Right lobe of liver (tissue), 6 donors: ENCODE measurements at regions not wholly inside any gene's neighbourhood (a gene's known extent, or its start where the extent isn't known, plus 50 kb on each side); places are given as distances from the start of the nearest gene placed in this dataset.

Source experiments
- ATAC-seq, 4 donors: fragments of 200-7000 bp; cut with Tn5 transposase; one replicate each; pipeline ENCODE4 v1.9.1; 2020; ENCODE audit warnings: mild to moderate bottlenecking in 4 of 4, moderate library complexity in 4 of 4
- DNase-seq, 3 donors: peaks; one replicate each; pipeline ENCODE4 v3.0.0-alpha.2; 2020
- H3K27ac ChIP-seq, 3 donors: fragments of 200-600 bp; one replicate each; pipeline ENCODE4 v1.8.0; 2022
- H3K27me3 ChIP-seq, 2 donors: fragments of 200-600 bp; one replicate each; pipeline ENCODE4 v1.8.0; 2022
- H3K36me3 ChIP-seq, 4 donors: fragments of 200-600 bp; sonication (generic) in 1 of 4; one replicate each; pipeline versions ENCODE4 v1.5.1 to v1.8.0; 2017 to 2022; ENCODE audit warnings: control low read depth in 1 of 4
- H3K4me1 ChIP-seq, 4 donors: fragments of 200-600 bp; sonication (generic) in 1 of 4; one replicate each; pipeline versions ENCODE4 v1.5.1 to v1.8.0; 2017 to 2022; ENCODE audit warnings: control low read depth in 1 of 4
- H3K4me3 ChIP-seq, 3 donors: fragments of 200-600 bp; one replicate each; pipeline ENCODE4 v1.8.0; 2022
- H3K9me3 ChIP-seq, 4 donors: fragments of 200-600 bp; sonication (generic) in 1 of 4; one replicate each; pipeline versions ENCODE4 v1.5.1 to v1.8.0; 2017 to 2022; ENCODE audit warnings: control low read depth in 1 of 4
- POLR2A ChIP-seq: fragments of 450-650 bp; IDR thresholded peaks from one replicate; pipeline ENCODE4 v1.6.1; 2017; ENCODE audit warnings: antibody characterized with exemption, mild to moderate bottlenecking
- WGBS: methylation state at CpG from one replicate; pipeline ENCODE4 v1.1.6; 2018; ENCODE audit warnings: low coverage, low lambda C conversion rate; ENCODE audit not compliant: insufficient coverage; ENCODE audit errors: missing lambda C conversion rate; 5-methylcytosine and 5-hydroxymethylcytosine counted together
- intact Hi-C, 2 donors: fragments of 100-400 bp; cut with DNase I; formaldehyde crosslinking; loops; one replicate each; pipeline versions ENCODE4 v1.11.2 to v1.14.1; 2022
- TF ChIP-seq, protein P1 (sequence below), 4 donors: fragments of 200-600 bp in 3 of 4; fragments of 450-650 bp in 1 of 4; IDR thresholded peaks; one replicate each; pipeline versions ENCODE4 v1.5.1 to v1.8.0; 2016 to 2022; ENCODE audit warnings: antibody characterized with exemption in 4 of 4, mild to moderate bottlenecking in 2 of 4
- donor health status: DM: no; HTN: yes; CAD: no.
- donor health status: DM: no; HTN: no; CAD: no.
- donor health status: DM: no; HTN: no; CAD: no.
- donor health status: DM: no; HTN: yes; CAD: no.
- donor health status: DM: no; HTN: yes; CAD: no.

DNA sequence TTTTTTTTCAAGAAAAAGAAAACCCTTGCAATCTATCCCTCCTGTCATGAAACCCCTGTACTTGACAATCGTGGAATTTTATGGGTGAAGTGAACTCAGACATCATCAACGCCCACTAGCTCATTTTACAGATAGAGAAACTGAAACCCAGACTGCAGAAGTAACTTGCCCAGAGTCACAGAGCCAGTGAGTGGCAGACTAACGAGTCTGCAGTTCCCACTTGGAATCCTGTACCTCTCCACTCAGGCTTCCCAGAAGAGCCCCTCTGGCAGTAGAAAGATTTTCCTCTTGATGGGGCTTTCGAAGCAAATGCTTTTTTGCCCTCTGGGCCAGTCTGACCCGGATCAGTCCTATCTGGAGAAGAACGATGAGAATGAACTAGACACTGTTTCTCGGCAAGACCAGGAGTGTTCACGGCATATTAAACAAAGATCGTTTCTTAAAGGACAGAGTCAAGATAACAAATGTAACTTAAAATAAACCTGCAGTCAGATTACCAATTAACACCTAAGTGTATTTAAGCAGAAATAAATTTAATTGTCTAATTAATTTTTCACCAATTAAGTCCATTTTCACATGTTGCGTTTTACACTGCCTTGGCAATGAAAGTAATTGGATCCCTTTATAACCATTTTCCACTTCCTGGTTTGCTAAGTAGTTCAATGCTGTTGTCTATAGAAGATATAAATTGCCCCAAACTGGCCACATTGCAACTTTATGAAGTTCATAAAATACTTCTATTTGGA, 61.3 kb upstream of the CREB3L1 start:
- H3K4me3 ChIP-seq = no peak overlapping the region
- H3K36me3 ChIP-seq = no peaks in the 10 kb centered on the region
- intact Hi-C loops = no loop called here
- H3K9me3 ChIP-seq = no peaks in the 10 kb centered on the region
- H3K4me1 ChIP-seq = no peaks in the 10 kb centered on the region
- peak in 2 of 4 donors; percentile 31 to 34 for ATAC-seq
- no peak overlapping the region for H3K27ac ChIP-seq
- no peak for DNase-seq
- WGBS = 44% methylated on average over 10 of the region's 10 CpGs
- H3K27me3 ChIP-seq = no peaks in the 10 kb centered on the region
- TF ChIP-seq POLR2A = no peak
- TF ChIP-seq, protein P1, sequence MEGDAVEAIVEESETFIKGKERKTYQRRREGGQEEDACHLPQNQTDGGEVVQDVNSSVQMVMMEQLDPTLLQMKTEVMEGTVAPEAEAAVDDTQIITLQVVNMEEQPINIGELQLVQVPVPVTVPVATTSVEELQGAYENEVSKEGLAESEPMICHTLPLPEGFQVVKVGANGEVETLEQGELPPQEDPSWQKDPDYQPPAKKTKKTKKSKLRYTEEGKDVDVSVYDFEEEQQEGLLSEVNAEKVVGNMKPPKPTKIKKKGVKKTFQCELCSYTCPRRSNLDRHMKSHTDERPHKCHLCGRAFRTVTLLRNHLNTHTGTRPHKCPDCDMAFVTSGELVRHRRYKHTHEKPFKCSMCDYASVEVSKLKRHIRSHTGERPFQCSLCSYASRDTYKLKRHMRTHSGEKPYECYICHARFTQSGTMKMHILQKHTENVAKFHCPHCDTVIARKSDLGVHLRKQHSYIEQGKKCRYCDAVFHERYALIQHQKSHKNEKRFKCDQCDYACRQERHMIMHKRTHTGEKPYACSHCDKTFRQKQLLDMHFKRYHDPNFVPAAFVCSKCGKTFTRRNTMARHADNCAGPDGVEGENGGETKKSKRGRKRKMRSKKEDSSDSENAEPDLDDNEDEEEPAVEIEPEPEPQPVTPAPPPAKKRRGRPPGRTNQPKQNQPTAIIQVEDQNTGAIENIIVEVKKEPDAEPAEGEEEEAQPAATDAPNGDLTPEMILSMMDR (IDR thresholded peaks at IDR 0.05) = no peak

- ATAC-seq = no peak
- 76% methylated on average over 7 of the region's 10 CpGs for WGBS
- H3K4me3 ChIP-seq = no peak overlapping the region
- intact Hi-C loops = no loop called here
- no peaks in the 10 kb centered on the region for H3K36me3 ChIP-seq
- H3K27ac ChIP-seq = no peak overlapping the region
- H3K4me1 ChIP-seq = no peaks in the 10 kb centered on the region
- no peak for DNase-seq
- H3K9me3 ChIP-seq = no peaks in the 10 kb centered on the region
- no peaks in the 10 kb centered on the region for H3K27me3 ChIP-seq
- no peak for TF ChIP-seq POLR2A
- TF ChIP-seq, protein P1 (IDR thresholded peaks at IDR 0.05) = no peak
These were observed 62.1 kb upstream of the CREB3L1 start for GRCh38 chr11:46215208-46215931.

- Histone ChIP-seq H3K36me3 (no peaks in the 10 kb centered on the region), H3K4me1 (no peaks in the 10 kb centered on the region), H3K27me3 (no peaks in the 10 kb centered on the region), H3K27ac (no peak overlapping the region), H3K4me3 (no peak overlapping the region), H3K9me3 (no peaks in the 10 kb centered on the region)
- DNase-seq (no peak), ATAC-seq (no peak)
- intact Hi-C loops = no loop called here
- no peak for TF ChIP-seq POLR2A
- TF ChIP-seq, protein P1 (IDR thresholded peaks at IDR 0.05) = no peak
- 63% methylated on average over 3 of the region's 3 CpGs for WGBS
These were observed 64.7 kb upstream of the CREB3L1 start for GRCh38 chr11:46212720-46213119.

GRCh38 chr11:46210856-46211255, 66.6 kb upstream of the CREB3L1 start:
- TF ChIP-seq, protein P1 (IDR thresholded peaks at IDR 0.05) = no peak
- no peak for TF ChIP-seq POLR2A
- intact Hi-C loops = no loop called here
- H3K9me3 ChIP-seq = no peaks in the 10 kb centered on the region
- no peaks in the 10 kb centered on the region for H3K27me3 ChIP-seq
- H3K4me3 ChIP-seq = no peak overlapping the region
- no peaks in the 10 kb centered on the region for H3K36me3 ChIP-seq
- DNase-seq = no peak
- ATAC-seq = no peak
- 71% methylated on average over 3 of the region's 3 CpGs for WGBS
- no peak overlapping the region for H3K27ac ChIP-seq
- H3K4me1 ChIP-seq = no peaks in the 10 kb centered on the region
